HPDE6-E6E7 (cell line): ENCODE measurements at regions not wholly inside any gene's neighbourhood (a gene's known extent, or its start where the extent isn't known, plus 50 kb on each side); places are given as distances from the start of the nearest gene placed in this dataset.
A peak's percentile ranks its signal among the peaks of the same experiment; 100 is the strongest.

Source experiments
- DNase-seq: peaks from one replicate; pipeline ENCODE4 v3.0.0; 2011; ENCODE audit warnings: missing footprints; ENCODE audit errors: extremely low spot score

DNA sequence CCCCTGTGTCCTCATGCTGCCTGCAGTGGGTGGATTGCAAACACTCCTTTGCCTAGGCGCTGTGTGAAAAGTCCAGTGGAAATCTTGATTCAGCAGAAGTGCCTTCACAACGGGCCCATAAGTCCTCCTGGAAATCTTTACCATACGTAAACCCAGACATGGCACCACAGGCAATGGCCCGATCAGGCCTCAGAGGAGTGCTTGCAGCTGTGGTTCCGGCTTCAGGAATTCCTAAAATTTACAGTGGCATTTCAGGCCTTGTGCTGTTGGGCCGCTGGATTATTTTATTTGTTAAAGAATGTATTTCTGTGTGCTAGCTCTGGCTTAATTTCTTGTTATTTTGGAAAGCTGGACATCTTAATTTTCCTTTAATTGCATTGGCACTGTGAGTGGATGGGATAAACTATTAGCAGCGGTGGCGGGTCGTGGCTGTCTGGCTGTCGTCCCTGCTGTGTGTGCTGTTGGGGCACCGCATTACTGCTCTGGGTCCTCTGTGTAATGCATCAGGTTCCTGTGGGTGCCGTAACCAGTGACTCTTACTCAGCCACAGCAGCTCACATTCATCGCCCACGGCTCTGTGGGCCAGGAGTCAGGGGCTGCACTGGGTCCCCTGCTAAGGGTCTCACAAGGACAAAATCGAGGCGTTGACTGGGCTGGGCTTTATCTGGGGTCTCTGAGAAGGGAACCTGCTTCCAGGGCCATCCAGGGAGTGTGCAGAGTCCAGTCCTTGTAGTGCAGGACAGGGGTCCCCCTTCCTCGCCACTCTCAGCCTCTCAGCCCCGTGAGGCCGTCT lies 73.1 kb downstream of the RTP5 start:
- no peak for DNase-seq

DNA sequence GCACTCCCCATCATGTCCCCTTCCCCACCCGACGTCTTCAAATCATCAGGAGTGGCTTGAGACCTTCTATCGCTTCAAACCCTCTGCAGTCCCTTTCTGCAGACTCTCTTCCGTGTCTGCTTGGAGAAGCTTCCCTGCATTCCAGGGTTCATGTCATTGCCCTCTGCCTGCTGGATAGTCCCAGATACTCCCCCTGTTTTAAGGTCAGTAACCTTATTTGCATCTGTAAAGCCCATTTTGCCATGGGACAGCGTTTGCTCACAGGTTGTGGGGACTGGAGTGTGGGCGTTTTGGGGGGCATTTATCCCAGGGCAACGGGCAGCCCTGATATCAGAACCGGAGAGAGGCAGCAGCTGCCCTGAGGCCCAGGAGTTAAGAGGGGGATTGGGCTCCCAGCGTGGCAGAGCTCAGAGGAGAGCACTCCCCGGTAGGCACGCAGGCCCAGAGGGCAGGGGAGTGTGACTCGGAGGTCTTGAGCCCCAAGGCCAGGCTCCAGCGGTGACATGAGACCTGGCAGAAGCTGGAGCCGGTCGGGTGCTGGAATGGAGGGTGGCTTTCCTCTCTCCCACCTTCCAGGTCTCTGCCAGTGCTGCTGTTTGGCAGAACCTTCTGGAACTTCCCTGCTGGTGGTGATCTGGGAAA lies 73.8 kb downstream of the RTP5 start:
- no peak for DNase-seq

DNA sequence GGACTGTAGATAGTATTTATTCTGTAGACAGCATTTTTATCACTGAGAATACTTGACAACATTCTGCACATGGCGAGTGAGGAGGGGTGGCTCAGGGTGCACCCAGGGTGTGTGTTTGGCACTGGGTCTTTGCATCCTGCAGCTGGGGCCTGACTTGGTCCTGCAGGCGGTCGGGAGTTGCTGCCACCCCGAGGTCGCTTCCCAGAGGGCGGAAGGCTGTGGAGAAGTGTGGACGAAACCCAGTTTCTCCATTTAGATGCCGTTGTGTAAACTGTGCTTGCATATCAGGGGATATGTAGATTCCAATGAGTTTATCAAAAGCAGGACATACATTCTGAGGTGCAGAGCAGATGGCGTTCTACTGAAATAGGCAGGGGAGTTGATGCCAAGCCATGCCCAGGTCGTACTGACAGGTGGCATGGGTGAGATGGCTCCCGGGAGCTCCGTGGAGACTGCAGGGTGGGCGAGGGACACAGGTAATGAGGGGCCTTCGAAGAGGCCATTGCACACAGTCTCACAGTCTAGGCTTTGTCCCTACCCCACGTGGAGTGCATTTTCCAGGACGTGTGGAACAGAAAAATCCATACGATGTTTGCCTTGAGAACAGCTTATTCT lies 74.5 kb downstream of the RTP5 start:
- DNase-seq = no peak

GRCh38 chr2:241944821-241945220 lies 75.3 kb downstream of the RTP5 start:
- no peak for DNase-seq

GRCh38 chr2:241945311-241945710 lies 75.8 kb downstream of the RTP5 start:
- DNase-seq = no peak

- DNase-seq = no peak
Observed at GRCh38 chr2:241945803-241946202, 76.3 kb downstream of the RTP5 start.

- DNase-seq = no peak
Observed at GRCh38 chr2:241946306-241947003, 76.9 kb downstream of the RTP5 start.

- DNase-seq = no peak
Observed at GRCh38 chr2:241947004-241947350, 77.4 kb downstream of the RTP5 start.

GRCh38 chr2:241947401-241947800 lies 77.9 kb downstream of the RTP5 start:
- no peak for DNase-seq

DNA sequence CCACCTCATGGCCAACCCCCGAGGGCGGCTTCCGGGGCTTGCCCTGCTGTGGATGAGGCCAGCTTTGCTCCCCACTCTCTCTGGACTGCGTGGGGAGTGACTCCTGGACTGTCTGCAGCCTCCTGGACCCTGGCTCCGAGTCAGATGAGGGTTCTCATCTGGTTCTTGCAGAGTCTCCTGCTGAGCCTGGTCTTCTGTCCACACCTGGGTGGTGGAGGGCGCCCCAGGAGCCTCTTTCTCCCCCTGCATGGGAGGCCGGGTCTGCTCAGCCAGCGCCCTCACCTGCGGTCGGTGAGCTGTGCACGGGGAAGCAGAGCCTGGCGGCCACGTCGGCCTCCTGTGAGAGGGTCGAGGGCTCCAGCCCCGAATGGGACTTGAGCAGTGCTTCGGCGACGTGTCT lies 78.3 kb downstream of the RTP5 start:
- DNase-seq = no peak

- DNase-seq = no peak
Observed at GRCh38 chr2:241948299-241948897, 78.9 kb downstream of the RTP5 start.

DNA sequence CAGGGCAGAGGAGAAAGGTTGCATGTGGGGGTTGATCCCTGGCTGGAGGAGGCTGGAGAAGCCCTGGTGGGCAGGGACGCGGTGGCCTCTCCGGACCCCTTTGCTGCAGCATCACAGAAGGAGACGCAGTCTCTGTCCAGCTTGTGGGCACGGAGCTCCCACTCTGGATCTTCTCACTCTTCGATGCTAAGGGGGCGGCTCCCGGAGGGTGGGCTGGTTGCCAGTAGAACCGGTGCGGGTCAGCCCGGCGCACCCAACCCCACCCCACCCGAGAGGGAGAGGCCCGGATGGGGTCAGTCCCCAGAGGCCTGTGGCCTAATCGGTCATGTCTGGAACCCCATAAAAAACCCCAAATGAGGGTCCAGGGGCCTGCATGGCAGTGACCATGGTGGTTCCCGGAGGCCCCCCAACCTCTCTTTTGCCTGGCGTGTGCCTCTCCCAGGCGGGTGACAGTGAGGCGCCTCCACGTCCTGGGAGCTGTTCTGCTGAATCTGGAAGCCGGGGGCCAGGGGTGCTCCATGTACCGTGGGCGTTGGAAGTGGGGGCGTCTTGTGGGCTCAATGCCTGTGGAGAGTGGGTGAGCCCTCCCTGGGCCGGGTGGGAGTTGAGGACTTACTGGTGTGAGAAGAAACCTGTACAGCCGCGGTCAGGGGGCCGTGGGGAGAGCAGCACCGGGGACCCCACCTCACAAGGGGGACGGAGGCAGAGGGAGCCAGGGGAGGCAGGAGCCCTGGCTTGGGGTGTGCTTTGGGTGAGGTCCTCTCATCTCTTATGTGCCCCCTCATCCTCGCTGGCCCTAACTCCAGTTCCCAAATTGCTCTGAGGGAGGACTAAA lies 79.6 kb downstream of the RTP5 start:
- DNase-seq = no peak

DNA sequence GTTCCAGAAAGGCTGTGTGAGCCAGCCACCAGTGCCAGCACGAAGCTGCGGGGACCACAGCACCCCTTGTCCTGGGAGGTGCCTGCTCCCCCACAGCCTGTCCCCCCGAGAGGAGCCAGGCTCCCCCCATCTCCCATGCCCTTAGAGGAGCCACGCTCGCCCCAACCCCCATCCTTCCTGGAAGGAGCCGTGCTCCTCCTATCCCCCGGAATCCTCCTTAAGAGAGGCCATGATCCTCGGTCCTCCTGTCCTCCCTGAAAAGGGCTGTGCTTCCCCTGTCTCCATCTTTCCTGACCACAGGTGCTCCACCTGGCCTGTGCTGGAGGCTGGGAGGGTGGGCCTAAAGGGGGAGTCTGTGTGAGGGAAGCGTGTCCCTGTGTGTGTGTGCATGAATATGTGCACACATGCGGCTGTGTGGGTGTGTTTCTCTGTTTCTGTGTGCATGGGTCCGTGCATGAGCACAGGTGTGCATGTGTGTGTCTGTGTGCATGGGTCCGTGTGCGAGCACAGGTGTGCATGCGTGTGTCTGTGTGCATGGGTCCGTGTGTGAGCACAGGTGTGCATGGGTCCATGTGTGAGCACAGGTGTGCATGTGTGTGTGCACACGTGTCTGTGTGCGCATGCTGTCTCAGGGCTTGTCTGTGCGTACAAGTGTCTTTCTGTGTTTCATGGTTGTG lies 80.3 kb downstream of the RTP5 start:
- DNase-seq = no peak

GRCh38 chr2:241950413-241951315 lies 81.1 kb downstream of the RTP5 start:
- peak; percentile 79 for DNase-seq

- no peak for DNase-seq
Observed at GRCh38 chr2:241951316-241951700, 81.8 kb downstream of the RTP5 start.

DNA sequence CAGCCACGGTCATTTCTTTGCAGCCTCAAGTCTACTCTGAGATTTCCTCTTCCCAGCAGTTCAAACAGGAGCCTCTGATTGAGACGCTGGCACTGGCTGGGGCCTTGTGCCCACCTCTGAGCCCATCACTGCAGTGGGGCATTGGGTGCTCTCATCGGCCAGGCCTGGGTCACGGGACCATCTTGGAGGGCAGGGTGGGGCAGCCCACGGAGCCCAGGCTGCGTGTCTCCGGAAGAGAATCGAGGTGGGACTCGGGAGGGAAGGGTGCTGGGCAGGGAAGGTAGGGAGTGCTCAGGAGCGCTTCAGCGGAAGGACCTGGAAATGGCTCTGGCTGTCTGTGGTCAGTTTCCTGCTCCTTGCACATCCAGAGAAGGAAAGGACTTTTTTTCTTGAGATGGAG lies 82.4 kb downstream of the RTP5 start:
- DNase-seq = no peak

- DNase-seq = no peak
Observed at GRCh38 chr2:241952816-241953215, 83.3 kb downstream of the RTP5 start.

DNA sequence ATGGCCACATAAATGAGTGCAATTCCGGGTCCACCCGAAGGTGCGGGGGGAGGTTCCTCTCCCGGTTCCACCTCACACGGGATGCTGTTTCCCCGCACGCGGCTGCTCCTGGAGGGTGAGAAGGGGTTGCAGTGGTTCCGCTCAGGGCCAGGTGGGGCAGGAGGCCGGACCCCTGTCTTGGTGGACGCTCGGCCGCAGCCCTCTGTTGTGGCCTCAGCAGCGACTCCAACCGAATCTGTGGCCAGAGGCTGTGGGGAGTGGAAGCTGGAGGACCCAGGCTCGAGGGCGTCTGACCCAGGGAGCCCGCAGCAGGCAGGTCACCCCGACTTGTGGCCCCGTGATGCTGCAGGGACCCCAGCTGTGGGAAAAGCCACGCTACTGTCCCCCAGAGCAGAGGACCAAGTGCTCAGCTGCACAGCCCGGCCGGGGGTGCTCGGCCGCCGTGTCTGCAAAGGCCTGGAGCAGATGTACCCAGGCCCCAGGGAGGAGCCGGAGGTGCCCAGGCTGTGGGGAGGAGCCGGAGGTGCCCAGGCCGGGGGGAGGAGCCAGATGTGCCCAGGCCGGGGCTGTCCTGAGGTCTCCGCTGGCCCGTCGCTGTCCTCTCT lies 83.9 kb downstream of the RTP5 start:
- no peak for DNase-seq

GRCh38 chr2:241956521-241957110 lies 87.1 kb downstream of the RTP5 start:
- DNase-seq = no peak
